SK-N-SH (cell line): ENCODE measurements at regions not wholly inside any gene's neighbourhood (a gene's known extent, or its start where the extent isn't known, plus 50 kb on each side); places are given as distances from the start of the nearest gene placed in this dataset.
A peak's percentile ranks its signal among the peaks of the same experiment; 100 is the strongest.

Experiments
- CTCF ChIA-PET: fragments of 300-600, 350-600 bp; formaldehyde crosslinking; extraction: SDS; loops from one replicate; lab custom pipeline; 2021; lab: Yijun Ruan, JAX
- POLR2A ChIA-PET: fragments of 350-600 bp; sonication (Branson Sonifier 250); formaldehyde crosslinking; extraction: SDS; loops from one replicate; lab custom pipeline; 2020; ENCODE audit warnings: antibody characterized with exemption, inconsistent platforms; lab: Yijun Ruan, JAX
- DNase-seq: peaks from one replicate; pipeline ENCODE4 v3.0.0; 2012
- H2AFZ ChIP-seq: fragments of 200-600 bp; sonication (generic); 2 replicates; pipeline ENCODE4 v1.8.1; 2016; ENCODE audit warnings: antibody characterized with exemption, mild to moderate bottlenecking, low read depth
- H3F3A ChIP-seq: fragments of 200-600 bp; sonication (generic); replicated peaks from 2 replicates; pipeline ENCODE3; 2016; ENCODE audit warnings: antibody characterized with exemption, mild to moderate bottlenecking; ENCODE audit not compliant: insufficient read depth
- H3K27ac ChIP-seq, 2 experiments: fragments of 200-500 bp in 1 of 2; fragments of 200-600 bp in 1 of 2; sonication (Bioruptor generic) in 1 of 2; sonication (generic), shearing (Covaris generic) in 1 of 2; 2 replicates each; pipeline versions ENCODE4 v1.5.1 to v1.6.1; 2014 to 2016; ENCODE audit warnings: low read depth in 2 of 2, inconsistent platforms in 1 of 2, low read length in 1 of 2, mild to moderate bottlenecking in 1 of 2, mixed read lengths in 1 of 2
- H3K27me3 ChIP-seq: fragments of 200-600 bp; sonication (generic), shearing (Covaris generic); 2 replicates; pipeline ENCODE4 v1.6.1; 2016; ENCODE audit warnings: mixed run types; ENCODE audit not compliant: insufficient read depth
- H3K36me3 ChIP-seq, 2 experiments: fragments of 200-500 bp in 1 of 2; fragments of 200-600 bp in 1 of 2; sonication (Bioruptor generic) in 1 of 2; sonication (generic) in 1 of 2; replicated peaks in 1 of 2; 2 replicates each; pipeline versions ENCODE3 to v1.5.1; 2014 to 2016; ENCODE audit warnings: low read length in 1 of 2, mild to moderate bottlenecking in 1 of 2; ENCODE audit not compliant: insufficient read depth in 2 of 2, control insufficient read depth in 1 of 2
- H3K4me1 ChIP-seq, 2 experiments: fragments of 200-500 bp in 1 of 2; fragments of 200-600 bp in 1 of 2; sonication (Bioruptor generic) in 1 of 2; sonication (generic), shearing (Covaris generic) in 1 of 2; 2 replicates each; pipeline versions ENCODE4 v1.5.1 to v1.6.1; 2014 to 2016; ENCODE audit warnings: low read depth in 1 of 2, low read length in 1 of 2, mixed run types in 1 of 2; ENCODE audit not compliant: insufficient read depth in 2 of 2, control insufficient read depth in 1 of 2
- H3K4me2 ChIP-seq: fragments of 200-600 bp; sonication (generic), shearing (Covaris generic); 2 replicates; pipeline ENCODE4 v1.6.1; 2017; ENCODE audit warnings: mixed run types
- H3K4me3 ChIP-seq, 2 experiments: fragments of 200-500 bp in 1 of 2; fragments of 200-600 bp in 1 of 2; sonication (Bioruptor generic) in 1 of 2; sonication (generic), shearing (Covaris generic) in 1 of 2; 2 replicates each; pipeline versions ENCODE4 v1.5.1 to v1.8.1; 2014 to 2016; ENCODE audit warnings: low read depth in 2 of 2, inconsistent platforms in 1 of 2, low read length in 1 of 2, mild to moderate bottlenecking in 1 of 2, mixed read lengths in 1 of 2, moderate library complexity in 1 of 2
- H3K79me2 ChIP-seq: fragments of 200-600 bp; sonication (generic); 2 replicates; pipeline ENCODE4 v1.8.1; 2017; ENCODE audit warnings: mild to moderate bottlenecking; ENCODE audit not compliant: insufficient read depth
- H3K9ac ChIP-seq: fragments of 200-600 bp; sonication (generic); 2 replicates; pipeline ENCODE4 v1.6.1; 2017; ENCODE audit warnings: mixed run types
- H3K9me2 ChIP-seq: fragments of 200-600 bp; sonication (generic); 2 replicates; pipeline ENCODE4 v1.6.1; 2017; ENCODE audit warnings: mixed run types
- H3K9me3 ChIP-seq: fragments of 200-600 bp; sonication (generic); 2 replicates; pipeline ENCODE4 v1.6.1; 2017; ENCODE audit warnings: mixed run types, mild to moderate bottlenecking, moderate library complexity
- H4K20me1 ChIP-seq: fragments of 200-600 bp; sonication (generic); 2 replicates; pipeline ENCODE4 v1.6.1; 2017; ENCODE audit warnings: mild to moderate bottlenecking, mixed run types; ENCODE audit not compliant: insufficient read depth
- CTCF ChIP-seq: fragments of 200-600 bp; sonication (generic); IDR thresholded peaks from 2 replicates; pipeline ENCODE4 v1.6.1; 2017; ENCODE audit warnings: antibody characterized with exemption, mild to moderate bottlenecking, moderate library complexity
- ELF1 ChIP-seq: IDR thresholded peaks from 2 replicates; pipeline ENCODE4 v1.4.0; 2012
- FOSL2 ChIP-seq: IDR thresholded peaks from 2 replicates; pipeline ENCODE4 v1.4.0; 2012; ENCODE audit warnings: low read depth, mild to moderate bottlenecking, moderate library complexity, borderline replicate concordance
- GABPA ChIP-seq: IDR thresholded peaks from 2 replicates; pipeline ENCODE4 v1.4.0; 2012; ENCODE audit warnings: low read depth, mild to moderate bottlenecking
- IRF3 ChIP-seq: fragments of 150-350 bp; IDR thresholded peaks from 2 replicates; pipeline ENCODE4 v1.6.1; 2016; ENCODE audit warnings: mild to moderate bottlenecking, low read depth, low read length
- JUND ChIP-seq: IDR thresholded peaks from 2 replicates; pipeline ENCODE4 v1.4.0; 2012
- MXI1 ChIP-seq: IDR thresholded peaks from 2 replicates; pipeline ENCODE4 v1.6.1; 2012; ENCODE audit warnings: mild to moderate bottlenecking, low read depth, low read length, improper control_type of control experiment
- NFIC ChIP-seq: IDR thresholded peaks from 2 replicates; pipeline ENCODE4 v1.4.0; 2012; ENCODE audit warnings: borderline replicate concordance
- PBX3 ChIP-seq: IDR thresholded peaks from 2 replicates; pipeline ENCODE4; 2012
- POLR2AphosphoS5 ChIP-seq: IDR thresholded peaks from 2 replicates; pipeline ENCODE4 v1.6.1; 2012; ENCODE audit warnings: low read depth, low read length
- RCOR1 ChIP-seq: fragments of 150-350 bp; IDR thresholded peaks from 2 replicates; pipeline ENCODE4 v1.6.1; 2017; ENCODE audit warnings: antibody characterized with exemption, low read length
- RXRA ChIP-seq: IDR thresholded peaks from 2 replicates; pipeline ENCODE4 v1.4.0; 2012; ENCODE audit warnings: low read depth, mild to moderate bottlenecking, borderline replicate concordance
- SIN3A ChIP-seq: IDR thresholded peaks from 2 replicates; pipeline ENCODE4 v1.6.1; 2012; ENCODE audit warnings: low read depth, mild to moderate bottlenecking, low read length, moderate library complexity, borderline replicate concordance
- SMC3 ChIP-seq: IDR thresholded peaks from 2 replicates; pipeline ENCODE4 v1.6.1; 2012; ENCODE audit warnings: low read depth, low read length, improper control_type of control experiment
- TAF1 ChIP-seq: IDR thresholded peaks from 2 replicates; pipeline ENCODE4 v1.6.1; 2012; ENCODE audit warnings: low read depth, mild to moderate bottlenecking, low read length, moderate library complexity, borderline replicate concordance
- USF1 ChIP-seq: IDR thresholded peaks from 2 replicates; pipeline ENCODE4 v1.4.0; 2012; ENCODE audit warnings: low read depth, borderline replicate concordance
- USF2 ChIP-seq: fragments of 150-350 bp; IDR thresholded peaks from 2 replicates; pipeline ENCODE4 v1.6.1; 2017; ENCODE audit warnings: antibody characterized with exemption, low read length, low read depth, borderline replicate concordance
- YY1 ChIP-seq: IDR thresholded peaks from 2 replicates; pipeline ENCODE4 v1.4.0; 2012; ENCODE audit warnings: low read depth, mild to moderate bottlenecking
- WGBS: methylation state at CpG from one replicate; pipeline ENCODE4 v1.1.6; 2017; ENCODE audit warnings: low lambda C conversion rate; 5-methylcytosine and 5-hydroxymethylcytosine counted together

- WGBS, result 93% methylated on average over 5 of the region's 5 CpGs
- Histone ChIP-seq H3K36me3 (no peaks in the 10 kb centered on the region), H3K4me2 (no peak overlapping the region), H3K27ac (no peak overlapping the region), H3F3A (no peaks in the 10 kb centered on the region), H2AFZ (no peak overlapping the region), H3K79me2 (no peaks in the 10 kb centered on the region), H3K9me2 (no peaks in the 10 kb centered on the region), H4K20me1 (no peaks in the 10 kb centered on the region), H3K4me1 (peaks cover 0 to 4% of the 10 kb centered on the region in 2 experiments; a peak in 1 of 4 replicates), H3K27me3 (no peaks in the 10 kb centered on the region), H3K4me3 (no peak overlapping the region), H3K9me3 (no peaks in the 10 kb centered on the region), H3K9ac (no peak overlapping the region)
- POLR2A ChIA-PET, result no interaction called here
- DNase-seq, result peak; percentile 2
- CTCF ChIA-PET, result no interaction called here
- no peak for TF ChIP-seq SIN3A
- TF ChIP-seq USF1, result no peak
- no peak for TF ChIP-seq POLR2AphosphoS5
- no peak for TF ChIP-seq CTCF
- TF ChIP-seq NFIC, result no peak
- TF ChIP-seq GABPA, result no peak
These were observed 82.4 kb upstream of the DLG1 start for GRCh38 chr3:197380786-197381185.

- Histone ChIP-seq H3K4me1 (peaks cover 0 to 4% of the 10 kb centered on the region in 2 experiments; a peak in 1 of 4 replicates), H3F3A (no peaks in the 10 kb centered on the region), H3K9me3 (no peaks in the 10 kb centered on the region), H2AFZ (no peak overlapping the region), H3K4me2 (no peak overlapping the region), H3K9ac (no peak overlapping the region), H3K36me3 (no peaks in the 10 kb centered on the region), H3K27ac (no peak overlapping the region), H3K9me2 (no peaks in the 10 kb centered on the region), H3K4me3 (no peak overlapping the region), H4K20me1 (no peaks in the 10 kb centered on the region), H3K27me3 (no peaks in the 10 kb centered on the region), H3K79me2 (no peaks in the 10 kb centered on the region)
- DNase-seq, result no peak
- CTCF ChIA-PET, result interaction anchor here (0.8 kb wide), 1 partner anchor 148 kb away, joined by 3 read pairs; no protein-coding TSS in a partner anchor
- TF ChIP-seq TAF1 (no peak), YY1 (no peak), PBX3 (no peak), FOSL2 (no peak), RXRA (no peak), ELF1 (no peak), JUND (no peak), USF2 (no peak), MXI1 (no peak), NFIC (no peak), SMC3 (no peak), RCOR1 (no peak), IRF3 (no peak)
- POLR2A ChIA-PET, result no interaction called here
- 87% methylated on average over 22 of the region's 22 CpGs for WGBS
These were observed 80.7 kb upstream of the DLG1 start for GRCh38 chr3:197378985-197379718.
